ENCODE measurements at regions not wholly inside any gene's neighbourhood (a gene's known extent, or its start where the extent isn't known, plus 50 kb on each side); places are given as distances from the start of the nearest gene placed in this dataset.

GRCh38 chr1:234875953-234876855, 252.4 kb downstream of the TOMM20 start:
- peaks cover 28% of the 10 kb centered on the region for H3K4me1 Mint-ChIP-seq (ENCODE audit: low read depth)
- H3K27me3 Mint-ChIP-seq (ENCODE audit: low read depth), result no peaks in the 10 kb centered on the region
- H3K9me3 Mint-ChIP-seq, result no peaks in the 10 kb centered on the region
- DNase-seq, result no peak
- intact Hi-C loops (cut with micrococcal nuclease), result no loop called here
- CTCF ChIA-PET, result interaction anchor here (0.8 kb wide), 1 partner anchor 99 kb away, joined by 3 read pairs; no protein-coding TSS in a partner anchor
- H3K4me3 Mint-ChIP-seq, result no peak overlapping the region
- no peaks in the 10 kb centered on the region for H3K36me3 Mint-ChIP-seq (ENCODE audit: low read depth)
- no peak overlapping the region for H3K27ac Mint-ChIP-seq

- no peak overlapping the region for H3K27ac Mint-ChIP-seq
- DNase-seq, result no peak
- H3K27me3 Mint-ChIP-seq (ENCODE audit: low read depth), result no peaks in the 10 kb centered on the region
- H3K4me3 Mint-ChIP-seq, result no peak overlapping the region
- H3K36me3 Mint-ChIP-seq (ENCODE audit: low read depth), result no peaks in the 10 kb centered on the region
- intact Hi-C loops (cut with micrococcal nuclease), result no loop called here
- H3K4me1 Mint-ChIP-seq (ENCODE audit: low read depth), result peaks cover 22% of the 10 kb centered on the region
- H3K9me3 Mint-ChIP-seq, result no peaks in the 10 kb centered on the region
- CTCF ChIA-PET, result interaction anchor here (0.8 kb wide), 1 partner anchor 98 kb away, joined by 3 read pairs; no protein-coding TSS in a partner anchor
These were observed 253.2 kb downstream of the TOMM20 start for GRCh38 chr1:234875328-234875952.

- H3K4me1 Mint-ChIP-seq (ENCODE audit: low read depth), result peaks cover 19% of the 10 kb centered on the region
- H3K4me3 Mint-ChIP-seq, result no peak overlapping the region
- CTCF ChIA-PET, result interaction anchor here (0.7 kb wide), 1 partner anchor 375 kb away, joined by 3 read pairs; no protein-coding TSS in a partner anchor
- H3K27ac Mint-ChIP-seq, result no peak overlapping the region
- H3K9me3 Mint-ChIP-seq, result no peaks in the 10 kb centered on the region
- no peaks in the 10 kb centered on the region for H3K36me3 Mint-ChIP-seq (ENCODE audit: low read depth)
- no peaks in the 10 kb centered on the region for H3K27me3 Mint-ChIP-seq (ENCODE audit: low read depth)
- intact Hi-C loops (cut with micrococcal nuclease), result no loop called here
- DNase-seq, result no peak
These were observed 254.0 kb downstream of the TOMM20 start for GRCh38 chr1:234874291-234875288.

GRCh38 chr1:234871710-234872271, 256.8 kb downstream of the TOMM20 start:
- H3K9me3 Mint-ChIP-seq, result no peaks in the 10 kb centered on the region
- CTCF ChIA-PET, result no interaction called here
- intact Hi-C loops (cut with micrococcal nuclease), result no loop called here
- no peaks in the 10 kb centered on the region for H3K36me3 Mint-ChIP-seq (ENCODE audit: low read depth)
- H3K4me1 Mint-ChIP-seq (ENCODE audit: low read depth), result peaks cover 12% of the 10 kb centered on the region
- no peak for DNase-seq
- H3K27me3 Mint-ChIP-seq (ENCODE audit: low read depth), result no peaks in the 10 kb centered on the region
- H3K27ac Mint-ChIP-seq, result no peak overlapping the region
- H3K4me3 Mint-ChIP-seq, result no peak overlapping the region

- CTCF ChIA-PET, result no interaction called here
- no peak overlapping the region for H3K27ac Mint-ChIP-seq
- no peak for DNase-seq
- H3K4me1 Mint-ChIP-seq (ENCODE audit: low read depth), result peaks cover 12% of the 10 kb centered on the region
- H3K27me3 Mint-ChIP-seq (ENCODE audit: low read depth), result no peaks in the 10 kb centered on the region
- H3K36me3 Mint-ChIP-seq (ENCODE audit: low read depth), result no peaks in the 10 kb centered on the region
- intact Hi-C loops (cut with micrococcal nuclease), result no loop called here
- no peaks in the 10 kb centered on the region for H3K9me3 Mint-ChIP-seq
- H3K4me3 Mint-ChIP-seq, result no peak overlapping the region
These were observed 257.5 kb downstream of the TOMM20 start for GRCh38 chr1:234871039-234871709.

- intact Hi-C loops (cut with micrococcal nuclease), result no loop called here
- peaks cover 11% of the 10 kb centered on the region for H3K4me1 Mint-ChIP-seq (ENCODE audit: low read depth)
- no peak overlapping the region for H3K27ac Mint-ChIP-seq
These were observed 258.3 kb downstream of the TOMM20 start for GRCh38 chr1:234870020-234870981.

GRCh38 chr1:234869182-234870019, 259.2 kb downstream of the TOMM20 start:
- Mint-ChIP-seq H3K9me3 (peaks cover 4% of the 10 kb centered on the region), H3K36me3 (ENCODE audit: low read depth) (no peaks in the 10 kb centered on the region), H3K4me3 (no peak overlapping the region), H3K27ac (no peak overlapping the region), H3K4me1 (ENCODE audit: low read depth) (peaks cover 9% of the 10 kb centered on the region), H3K27me3 (ENCODE audit: low read depth) (no peaks in the 10 kb centered on the region)
- CTCF ChIA-PET, result interaction anchor here (1.3 kb wide), 1 partner anchor 215 kb away, joined by 4 read pairs; no protein-coding TSS in a partner anchor
- no peak for DNase-seq
- intact Hi-C loops (cut with micrococcal nuclease), result no loop called here

More at GRCh38 chr1:234870020-234870981, 258.3 kb downstream of the TOMM20 start:
- H3K27me3 Mint-ChIP-seq (ENCODE audit: low read depth), result no peaks in the 10 kb centered on the region
- DNase-seq, result no peak
- peaks cover 4% of the 10 kb centered on the region for H3K9me3 Mint-ChIP-seq
- H3K36me3 Mint-ChIP-seq (ENCODE audit: low read depth), result no peaks in the 10 kb centered on the region
- CTCF ChIA-PET, result interaction anchor here (1.3 kb wide), 1 partner anchor 214 kb away, joined by 4 read pairs; no protein-coding TSS in a partner anchor
- no peak overlapping the region for H3K4me3 Mint-ChIP-seq

GRCh38 chr1:234868296-234869147, 258.5 kb upstream of the IRF2BP2 start:
- Mint-ChIP-seq H3K9me3 (peaks cover 4% of the 10 kb centered on the region), H3K4me3 (no peak overlapping the region), H3K36me3 (ENCODE audit: low read depth) (no peaks in the 10 kb centered on the region), H3K27ac (no peak overlapping the region), H3K27me3 (ENCODE audit: low read depth) (no peaks in the 10 kb centered on the region), H3K4me1 (ENCODE audit: low read depth) (peaks cover 9% of the 10 kb centered on the region)
- no peak for DNase-seq
- intact Hi-C loops (cut with micrococcal nuclease), result no loop called here
- CTCF ChIA-PET, result interaction anchor here (0.6 to 0.7 kb wide), 5 partner anchors 92 to 260 kb away, joined by 3 to 5 read pairs (median 3); no protein-coding TSS in a partner anchor

- Mint-ChIP-seq H3K9me3 (peaks cover 4% of the 10 kb centered on the region), H3K27ac (no peak overlapping the region), H3K36me3 (ENCODE audit: low read depth) (no peaks in the 10 kb centered on the region), H3K27me3 (ENCODE audit: low read depth) (no peaks in the 10 kb centered on the region), H3K4me3 (no peak overlapping the region), H3K4me1 (ENCODE audit: low read depth) (peaks cover 8% of the 10 kb centered on the region)
- no peak for DNase-seq
- CTCF ChIA-PET, result no interaction called here
- intact Hi-C loops (cut with micrococcal nuclease), result no loop called here
These were observed 256.3 kb upstream of the IRF2BP2 start for GRCh38 chr1:234866007-234866866.

Data from activated naive CD4-positive, alpha-beta T cell treated with anti-CD3 and anti-CD28 coated beads for 36 hours (primary cell).